Right atrium auricular region (tissue), 2 donors: ENCODE measurements at regions not wholly inside any gene's neighbourhood (a gene's known extent, or its start where the extent isn't known, plus 50 kb on each side); places are given as distances from the start of the nearest gene placed in this dataset.

Experiments
- DNase-seq: peaks from one replicate; pipeline ENCODE4 v3.0.0-alpha.2; 2019; ENCODE audit warnings: low spot score
- H3K27ac ChIP-seq, 2 donors: fragments of 200-600 bp; sonication (generic); 1 replicate in 1 of 2; 2 replicates in 1 of 2; pipeline ENCODE4 v1.5.1; 2016 to 2019
- H3K27me3 ChIP-seq, 2 donors: fragments of 200-600 bp; sonication (generic); one replicate each; pipeline versions ENCODE4 v1.5.1 to v1.6.0; 2017 to 2019
- H3K36me3 ChIP-seq: fragments of 200-600 bp; sonication (generic); one replicate; pipeline ENCODE4 v1.5.1; 2016
- H3K4me1 ChIP-seq, 2 donors: fragments of 200-600 bp; sonication (generic); one replicate each; pipeline versions ENCODE4 v1.5.1 to v1.6.0; 2017 to 2019
- H3K4me3 ChIP-seq, 2 donors: fragments of 200-600 bp; sonication (generic); 1 replicate in 1 of 2; 2 replicates in 1 of 2; pipeline ENCODE4 v1.5.1; 2017 to 2019; ENCODE audit warnings: mild to moderate bottlenecking in 1 of 2, moderate library complexity in 1 of 2
- H3K9me3 ChIP-seq, 2 donors: fragments of 200-600 bp; sonication (generic); one replicate each; pipeline ENCODE4 v1.5.1; 2019
- TF ChIP-seq, protein P1 (sequence below), 2 donors: fragments of 200-600 bp; sonication (generic); IDR thresholded peaks; one replicate each; pipeline ENCODE4 v1.5.1; 2019; ENCODE audit warnings: antibody characterized with exemption in 2 of 2

GRCh38 chr5:169467041-169467771, 116.4 kb upstream of the SPDL1 start:
- Histone ChIP-seq H3K27ac (no peak overlapping the region), H3K9me3 (no peaks in the 10 kb centered on the region), H3K27me3 (no peaks in the 10 kb centered on the region), H3K36me3 (no peaks in the 10 kb centered on the region), H3K4me3 (no peak overlapping the region), H3K4me1 (no peaks in the 10 kb centered on the region)
- DNase-seq: no peak
- TF ChIP-seq, protein P1, sequence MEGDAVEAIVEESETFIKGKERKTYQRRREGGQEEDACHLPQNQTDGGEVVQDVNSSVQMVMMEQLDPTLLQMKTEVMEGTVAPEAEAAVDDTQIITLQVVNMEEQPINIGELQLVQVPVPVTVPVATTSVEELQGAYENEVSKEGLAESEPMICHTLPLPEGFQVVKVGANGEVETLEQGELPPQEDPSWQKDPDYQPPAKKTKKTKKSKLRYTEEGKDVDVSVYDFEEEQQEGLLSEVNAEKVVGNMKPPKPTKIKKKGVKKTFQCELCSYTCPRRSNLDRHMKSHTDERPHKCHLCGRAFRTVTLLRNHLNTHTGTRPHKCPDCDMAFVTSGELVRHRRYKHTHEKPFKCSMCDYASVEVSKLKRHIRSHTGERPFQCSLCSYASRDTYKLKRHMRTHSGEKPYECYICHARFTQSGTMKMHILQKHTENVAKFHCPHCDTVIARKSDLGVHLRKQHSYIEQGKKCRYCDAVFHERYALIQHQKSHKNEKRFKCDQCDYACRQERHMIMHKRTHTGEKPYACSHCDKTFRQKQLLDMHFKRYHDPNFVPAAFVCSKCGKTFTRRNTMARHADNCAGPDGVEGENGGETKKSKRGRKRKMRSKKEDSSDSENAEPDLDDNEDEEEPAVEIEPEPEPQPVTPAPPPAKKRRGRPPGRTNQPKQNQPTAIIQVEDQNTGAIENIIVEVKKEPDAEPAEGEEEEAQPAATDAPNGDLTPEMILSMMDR (IDR thresholded peaks at IDR 0.05): no peak

DNA sequence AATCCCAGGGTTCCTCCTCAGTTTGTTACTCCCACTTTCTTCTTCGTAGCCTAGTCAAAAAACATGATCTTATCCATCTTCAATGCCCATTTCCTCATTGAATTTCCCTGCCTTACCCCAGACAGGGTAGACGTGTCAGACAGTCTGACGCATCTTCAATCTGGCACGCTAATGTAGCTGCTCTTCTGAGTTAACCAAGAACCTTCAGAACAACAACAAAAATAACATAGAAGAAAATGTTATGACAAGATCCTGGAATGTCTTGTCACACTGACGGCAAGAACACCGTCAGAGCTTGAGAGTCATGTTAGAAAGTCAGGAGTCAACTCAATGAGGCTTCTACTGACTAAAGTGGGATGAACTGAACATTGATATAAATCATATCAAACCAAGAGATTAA, 122.7 kb upstream of the SPDL1 start:
- TF ChIP-seq, protein P1 (IDR thresholded peaks at IDR 0.05): no peak
- no peaks in the 10 kb centered on the region for H3K27me3 ChIP-seq

DNA sequence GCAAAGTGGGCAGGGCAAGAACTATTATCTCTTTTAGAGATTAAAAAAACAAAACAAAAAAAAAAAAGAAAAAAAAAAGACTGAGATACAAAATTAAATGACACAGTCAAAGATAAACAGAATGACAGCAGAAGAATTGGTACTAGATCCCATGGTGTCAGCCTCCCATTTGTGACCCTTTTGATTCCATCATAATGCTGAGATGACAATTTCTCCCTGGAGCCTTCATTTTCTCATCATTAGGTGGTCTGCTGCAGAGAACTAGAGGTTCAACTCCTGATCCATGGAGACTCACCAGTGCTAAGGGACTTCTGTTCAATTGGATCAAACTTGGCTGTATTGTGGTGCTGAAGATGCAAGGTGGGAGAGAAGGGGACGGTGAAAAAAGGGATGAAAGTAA, 123.5 kb upstream of the SPDL1 start:
- Histone ChIP-seq H3K9me3 (no peaks in the 10 kb centered on the region), H3K27ac (no peak overlapping the region), H3K4me3 (no peak overlapping the region), H3K27me3 (no peaks in the 10 kb centered on the region), H3K36me3 (no peaks in the 10 kb centered on the region), H3K4me1 (no peaks in the 10 kb centered on the region)
- DNase-seq: no peak
- TF ChIP-seq, protein P1 (IDR thresholded peaks at IDR 0.05): no peak

More for the DNA sequence above, 122.7 kb upstream of the SPDL1 start:
- Histone ChIP-seq H3K36me3 (no peaks in the 10 kb centered on the region), H3K27ac (no peak overlapping the region), H3K4me3 (no peak overlapping the region), H3K9me3 (no peaks in the 10 kb centered on the region), H3K4me1 (no peaks in the 10 kb centered on the region)
- no peak for DNase-seq

- TF ChIP-seq, protein P1 (IDR thresholded peaks at IDR 0.05): no peak
- no peaks in the 10 kb centered on the region for H3K27me3 ChIP-seq
- no peaks in the 10 kb centered on the region for H3K4me1 ChIP-seq
- no peak overlapping the region for H3K4me3 ChIP-seq
- H3K27ac ChIP-seq: no peak overlapping the region
- H3K9me3 ChIP-seq: no peaks in the 10 kb centered on the region
- no peak for DNase-seq
- H3K36me3 ChIP-seq: no peaks in the 10 kb centered on the region
Measured at GRCh38 chr5:169458221-169458620, 125.4 kb upstream of the SPDL1 start.

DNA sequence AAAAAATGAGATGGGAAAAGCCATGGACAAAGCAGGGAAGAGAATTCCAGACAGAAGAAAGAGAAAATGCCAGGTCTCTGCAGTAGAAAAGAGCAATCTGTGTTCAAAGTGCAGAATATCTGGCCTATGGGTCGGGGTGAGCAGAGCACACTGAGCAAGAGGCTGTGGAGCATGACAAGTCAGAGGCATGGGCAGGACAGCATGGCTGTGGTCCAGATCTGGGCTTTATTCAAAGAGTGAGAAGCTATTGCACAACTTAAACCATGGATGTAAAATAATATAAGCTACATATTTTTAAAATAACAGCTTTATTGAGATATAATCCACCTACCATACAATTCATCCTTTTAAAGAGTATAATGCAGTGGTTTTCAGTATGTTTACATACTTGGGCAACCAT, 133.1 kb upstream of the SPDL1 start:
- no peaks in the 10 kb centered on the region for H3K9me3 ChIP-seq
- H3K27ac ChIP-seq: no peak overlapping the region
- H3K4me1 ChIP-seq: no peaks in the 10 kb centered on the region
- TF ChIP-seq, protein P1 (IDR thresholded peaks at IDR 0.05): no peak
- H3K4me3 ChIP-seq: no peak overlapping the region
- no peaks in the 10 kb centered on the region for H3K27me3 ChIP-seq
- H3K36me3 ChIP-seq: no peaks in the 10 kb centered on the region
- DNase-seq: no peak

DNA sequence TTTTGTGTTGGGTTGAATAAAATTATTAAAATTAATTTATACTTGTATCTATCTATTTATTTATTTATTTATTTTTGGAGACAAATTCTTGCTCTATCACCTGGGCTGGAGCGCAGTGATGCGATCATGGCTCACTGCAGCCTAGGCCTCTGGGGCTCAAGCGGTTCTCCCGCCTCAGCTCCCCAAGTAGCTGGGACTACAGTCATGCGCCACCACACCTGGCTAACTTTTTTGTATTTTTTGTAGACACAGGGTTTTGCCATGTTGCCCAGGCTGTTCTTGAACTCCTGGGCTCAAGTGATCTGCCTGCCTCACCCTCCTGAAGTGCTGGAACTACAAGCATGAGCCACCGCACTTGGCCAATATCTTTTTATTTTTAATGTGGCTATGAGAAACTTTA, 134.7 kb upstream of the SPDL1 start:
- Histone ChIP-seq H3K27me3 (no peaks in the 10 kb centered on the region), H3K4me1 (no peaks in the 10 kb centered on the region), H3K9me3 (no peaks in the 10 kb centered on the region), H3K4me3 (no peak overlapping the region), H3K36me3 (no peaks in the 10 kb centered on the region), H3K27ac (no peak overlapping the region)
- TF ChIP-seq, protein P1 (IDR thresholded peaks at IDR 0.05): no peak
- DNase-seq: no peak
